HG02973 (cell line): ENCODE measurements at regions not wholly inside any gene's neighbourhood (a gene's known extent, or its start where the extent isn't known, plus 50 kb on each side); places are given as distances from the start of the nearest gene placed in this dataset.
"Not testable (repeated sequence)": the region's sequence is repeated elsewhere in the genome, so short reads cannot be mapped to it uniquely, and the experiment has no call there.

ENCODE experiments used
- ATAC-seq: cut with Tn5 transposase; IDR thresholded peaks from one replicate; pipeline ENCODE4 v1.9.1; 2021; ENCODE audit warnings: moderate library complexity; ENCODE audit not compliant: unreplicated experiment

DNA sequence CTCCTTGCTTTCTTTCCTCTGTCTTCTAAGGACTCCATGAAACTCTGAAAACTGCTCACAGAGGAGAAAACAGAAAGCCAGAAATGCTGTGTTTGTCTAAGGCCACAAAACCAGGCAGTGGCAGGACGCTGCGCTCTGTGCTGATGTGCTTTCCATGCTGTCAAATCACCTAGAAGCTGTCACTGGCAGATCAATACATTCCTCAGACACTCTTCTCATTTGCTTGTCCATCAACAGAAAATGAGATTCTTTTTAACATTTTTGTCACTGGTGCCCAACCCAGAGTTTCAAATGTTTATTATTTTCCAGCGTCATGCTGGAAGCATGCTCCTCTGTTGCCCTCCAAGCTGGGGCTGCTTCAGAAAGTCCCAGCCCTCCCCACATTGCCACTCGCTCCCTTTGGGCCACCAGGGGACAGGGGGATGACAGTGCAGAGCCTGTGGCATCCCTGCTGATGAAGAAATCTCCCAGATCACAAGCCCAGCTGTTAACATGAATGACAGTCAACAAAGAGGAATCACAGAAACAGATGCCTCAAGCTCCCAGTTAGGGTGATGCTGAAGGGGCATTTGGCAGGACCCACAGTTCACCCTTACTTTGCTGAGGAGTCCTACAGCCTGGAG lies 117.5 kb upstream of the MEIS1 start:
- no peak for ATAC-seq

DNA sequence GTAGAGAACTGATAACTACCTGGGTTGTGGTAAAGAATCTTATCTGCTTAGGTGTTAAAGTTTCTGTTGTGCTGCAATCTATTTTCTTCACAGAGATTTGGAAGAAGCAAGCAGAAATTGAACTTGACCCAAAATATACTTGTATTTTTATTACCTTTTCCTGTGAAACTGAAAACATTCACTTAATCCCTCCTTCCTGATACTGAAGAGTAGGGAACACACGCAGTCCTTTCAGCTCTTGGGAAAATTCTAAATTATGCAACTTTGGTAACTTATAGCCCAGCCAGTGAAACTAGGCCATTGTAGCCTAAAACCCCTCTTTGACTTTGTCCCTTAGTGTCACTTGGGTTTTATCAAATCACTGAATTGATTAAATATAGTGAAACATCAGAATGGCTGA lies 128.4 kb upstream of the MEIS1 start:
- ATAC-seq, result no peak

DNA sequence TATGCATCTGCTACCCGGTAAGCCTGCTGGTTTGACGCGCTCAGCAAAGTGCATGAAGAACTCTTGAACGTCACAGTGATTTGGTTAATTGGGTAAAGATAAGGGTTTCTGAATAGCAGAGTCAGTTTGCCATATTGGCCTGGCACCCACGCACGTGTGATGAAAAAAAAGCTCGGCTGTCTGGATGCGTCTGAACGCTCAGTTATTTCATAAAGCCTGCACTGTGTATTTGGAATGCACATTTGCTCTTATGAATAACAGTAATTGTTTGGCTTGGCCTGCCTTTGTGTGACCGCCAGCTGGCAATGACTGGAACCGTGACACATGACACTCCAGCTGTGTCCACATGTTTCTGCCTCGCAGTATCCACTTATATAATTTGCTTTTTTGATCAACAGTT lies 129.2 kb upstream of the MEIS1 start:
- no peak for ATAC-seq

DNA sequence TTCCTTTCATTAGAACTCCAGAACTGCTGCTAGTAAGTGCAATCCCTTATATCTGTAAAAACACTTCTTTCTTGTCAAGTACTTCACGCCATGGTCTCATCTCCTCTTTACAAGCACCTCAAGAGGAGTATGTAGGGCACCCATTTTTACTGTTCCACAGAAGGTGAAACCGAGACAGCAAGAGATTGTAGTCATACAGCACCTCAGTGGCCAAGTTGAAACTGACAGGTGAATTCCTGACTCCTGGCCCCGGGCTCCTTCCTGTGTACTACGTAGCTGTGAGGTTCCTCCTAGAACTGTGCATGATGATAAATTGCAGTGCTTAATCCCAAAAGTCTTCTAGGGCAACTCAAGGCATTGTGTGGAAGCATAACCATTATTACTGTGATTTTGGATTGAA lies 131.5 kb upstream of the MEIS1 start:
- ATAC-seq, result no peak

DNA sequence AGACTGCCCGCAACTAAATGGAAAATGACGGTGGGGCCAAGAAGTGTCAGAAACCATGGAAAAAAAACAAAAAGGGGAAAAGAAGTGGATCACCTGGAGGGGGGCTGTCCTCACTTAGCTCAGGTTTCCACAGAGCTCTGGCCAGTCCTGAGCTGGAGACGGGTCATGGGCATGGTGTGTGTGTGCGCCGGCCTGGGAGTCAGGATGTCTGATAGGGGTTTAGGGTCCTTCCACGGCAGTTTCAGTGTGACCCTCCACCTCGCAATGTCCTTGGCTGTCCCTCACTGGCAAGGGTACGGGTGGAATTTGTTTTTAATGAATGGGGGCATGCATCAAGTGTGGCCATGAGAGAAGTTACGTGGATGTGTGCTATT lies 133.2 kb upstream of the MEIS1 start:
- no peak for ATAC-seq

DNA sequence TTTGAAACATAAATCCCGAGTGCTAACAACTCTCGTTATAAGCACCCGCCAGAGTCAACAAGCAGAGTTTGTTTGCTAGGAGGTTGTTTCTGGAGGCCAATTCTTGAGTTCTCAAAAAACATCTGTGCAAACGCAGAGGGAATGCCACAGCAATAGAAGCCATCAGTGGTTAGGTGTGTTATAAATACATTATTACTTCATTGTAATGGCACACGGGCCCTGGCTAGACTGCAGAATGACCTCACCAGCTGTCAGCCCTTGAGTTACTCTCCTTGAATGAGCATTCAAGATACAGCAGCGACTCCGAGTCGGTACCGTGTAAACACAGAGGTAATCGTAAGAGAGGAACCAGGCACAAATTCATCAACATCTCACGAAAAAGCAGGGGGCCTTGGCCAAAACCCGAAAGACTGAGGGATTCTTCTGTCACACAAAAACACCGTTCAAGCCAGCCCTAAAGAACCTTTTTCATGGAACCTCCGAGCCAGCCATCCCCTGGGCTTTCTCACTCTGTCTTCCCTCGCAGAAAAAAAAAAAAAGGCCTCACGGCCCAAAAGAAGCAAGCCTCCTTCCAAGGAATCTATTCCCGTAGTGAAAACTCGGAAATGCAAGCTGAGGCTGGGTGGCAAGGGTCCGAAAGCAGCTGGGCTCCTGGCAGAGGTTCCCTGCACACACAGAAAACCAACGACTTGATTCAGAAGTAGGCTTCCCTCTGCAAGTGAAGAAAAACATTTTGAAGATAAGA lies 133.7 kb upstream of the MEIS1 start:
- no peak for ATAC-seq

DNA sequence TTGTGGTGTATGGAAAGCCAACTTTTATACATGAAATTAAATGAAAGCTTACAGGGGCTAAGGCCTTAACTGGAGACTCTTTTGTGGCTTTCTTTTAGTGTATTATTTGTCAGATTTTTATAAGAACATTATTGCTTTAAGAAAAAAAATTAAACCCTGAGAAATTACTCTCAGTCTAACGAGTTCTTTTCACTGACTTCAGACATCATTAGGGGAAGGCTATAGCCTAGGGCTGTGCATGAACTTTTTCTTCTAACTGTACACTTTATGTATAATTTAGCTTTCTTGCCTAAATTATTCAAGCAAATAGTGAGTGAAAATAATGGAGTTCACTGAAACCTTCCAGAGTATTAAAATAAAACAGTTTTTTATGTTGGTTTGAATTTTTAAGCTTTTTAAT lies 151.1 kb upstream of the MEIS1 start:
- no peak for ATAC-seq

DNA sequence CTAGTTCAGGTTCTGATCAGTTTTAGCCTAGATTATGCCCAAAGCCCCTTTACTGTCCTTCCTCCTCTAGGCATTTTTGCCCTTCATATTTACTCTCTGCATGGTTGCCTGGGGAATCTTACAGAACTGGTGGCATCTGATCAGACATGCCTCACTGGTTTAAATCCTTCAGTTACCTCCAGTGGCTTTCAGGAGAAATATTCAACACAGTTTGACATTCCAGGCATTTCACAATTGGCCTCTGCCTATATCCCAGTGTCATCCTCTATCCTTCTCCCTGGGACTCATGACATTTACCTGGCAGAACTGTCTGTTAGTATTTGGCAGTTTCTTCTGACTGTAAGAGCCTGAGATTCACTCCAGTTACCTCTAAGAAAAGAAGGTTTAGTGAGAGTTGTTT lies 152.9 kb upstream of the MEIS1 start:
- ATAC-seq, result no peak

DNA sequence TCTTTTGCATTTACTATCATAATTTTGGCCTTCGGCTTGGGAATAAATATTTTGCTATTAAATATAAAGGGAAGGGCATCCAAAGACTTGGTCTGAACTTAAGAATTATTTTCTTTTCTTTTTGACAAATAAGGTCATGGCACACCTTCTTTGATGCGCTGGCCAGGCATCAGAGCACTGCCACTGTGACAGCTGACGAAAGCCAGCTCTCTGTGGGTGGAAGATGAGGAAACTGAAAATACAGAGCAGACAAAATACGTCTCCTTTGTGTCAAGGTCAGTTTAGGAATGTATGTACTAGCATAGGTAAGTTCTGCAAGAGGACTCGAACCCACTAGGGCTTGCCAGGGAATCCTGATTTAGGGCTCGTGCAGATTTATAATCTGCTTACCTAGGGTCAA lies 155.9 kb upstream of the MEIS1 start:
- ATAC-seq, result no peak

DNA sequence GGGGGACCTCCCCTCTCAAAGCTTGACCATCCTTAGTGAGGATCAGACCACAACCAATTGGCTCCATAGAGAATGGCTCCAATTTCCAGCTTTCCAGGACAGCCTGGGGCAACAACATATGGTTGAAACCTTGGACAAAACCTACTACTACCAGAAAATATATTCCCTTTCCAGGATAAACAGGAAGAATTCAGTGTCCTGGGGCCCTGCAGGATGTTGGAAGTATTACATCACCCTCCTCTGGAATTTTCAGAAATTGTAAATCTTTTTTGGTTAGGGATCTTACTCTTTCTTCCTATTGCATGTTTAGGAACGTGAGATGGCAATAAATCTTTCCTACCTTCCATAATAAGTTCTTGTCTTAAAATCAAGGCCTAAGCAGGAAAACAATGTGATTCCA lies 158.9 kb upstream of the MEIS1 start:
- ATAC-seq, result no peak

DNA sequence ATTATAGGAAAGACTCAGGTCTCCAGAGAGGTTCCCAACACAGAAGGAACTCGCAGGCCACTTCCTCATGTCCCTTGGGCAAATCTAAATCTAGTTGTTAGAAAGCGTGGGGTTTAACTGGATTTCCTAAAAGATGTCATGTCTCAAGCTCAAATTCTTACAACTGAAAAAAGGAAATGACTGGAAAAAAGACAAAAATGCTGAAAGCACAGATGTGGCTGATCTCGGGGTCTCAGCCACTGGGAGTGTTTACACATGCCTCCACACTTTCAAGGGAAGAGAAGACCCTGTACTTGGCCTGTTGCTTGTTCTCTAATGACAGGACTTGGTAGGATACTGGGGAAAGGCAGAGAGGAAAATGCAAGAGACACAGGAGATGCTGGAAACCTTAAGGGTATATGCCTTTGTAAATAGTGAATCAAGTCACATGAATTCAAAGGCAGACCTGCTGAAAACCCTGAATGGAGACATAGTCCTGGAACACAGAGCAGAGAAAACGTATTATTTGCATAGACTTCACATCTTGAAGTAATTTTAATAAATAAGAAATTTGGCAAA lies 160.9 kb upstream of the MEIS1 start:
- no peak for ATAC-seq

DNA sequence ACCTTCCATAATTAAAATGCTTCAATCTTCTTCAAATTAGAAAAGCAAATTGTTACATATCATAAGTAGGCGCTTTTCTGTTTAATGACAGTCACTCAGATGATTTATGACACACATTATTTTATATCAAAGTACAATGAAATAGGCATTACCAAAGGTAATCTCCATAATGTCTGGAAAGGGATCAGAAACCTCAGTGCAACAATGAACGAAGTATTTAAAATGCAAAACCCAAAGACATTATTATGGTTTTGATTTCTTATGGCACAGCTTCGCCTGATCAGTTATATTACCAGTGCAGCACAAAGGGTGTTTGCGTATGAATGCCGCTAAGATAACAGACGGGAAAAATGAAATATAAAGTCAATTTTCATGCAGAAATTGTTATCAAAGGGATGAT lies 162.2 kb upstream of the MEIS1 start:
- no peak for ATAC-seq

DNA sequence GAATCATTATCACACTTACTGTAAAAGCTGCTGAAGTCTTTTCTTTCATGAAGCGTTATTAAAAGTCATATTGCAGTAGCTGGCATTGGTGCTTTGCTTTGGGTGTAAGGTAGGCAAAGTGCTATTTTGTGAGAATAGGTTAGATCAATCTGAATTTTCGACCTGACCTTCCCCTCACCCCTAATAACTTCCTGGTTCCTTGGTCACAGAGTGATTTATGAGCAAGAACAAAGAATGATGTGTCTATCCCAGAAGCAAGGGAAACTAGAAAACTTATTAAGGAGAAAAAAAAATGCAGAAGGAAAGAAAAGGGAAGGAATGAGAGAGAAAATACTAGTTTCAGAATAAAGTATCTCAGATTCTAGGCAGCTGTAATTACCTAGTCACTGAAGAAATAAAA lies 163.1 kb upstream of the MEIS1 start:
- ATAC-seq, result no peak

DNA sequence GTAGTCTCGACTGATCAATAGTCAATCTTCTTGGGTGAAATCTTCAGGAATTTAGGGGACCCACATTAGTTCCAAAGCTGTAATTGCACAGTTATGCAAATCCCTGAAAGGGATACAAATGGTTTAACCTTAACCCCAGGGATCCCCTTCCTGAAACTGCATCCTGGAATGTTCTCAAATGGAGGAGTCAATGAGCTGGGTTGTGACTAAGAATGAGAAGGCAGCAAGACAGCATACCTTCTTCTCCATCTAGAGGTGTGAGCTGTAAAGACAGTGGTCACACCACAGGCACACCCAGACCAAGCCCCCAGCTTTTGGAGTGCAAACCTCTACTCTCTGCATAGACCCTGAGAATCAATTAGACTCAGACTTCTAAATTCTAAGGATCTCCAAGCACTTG lies 164.7 kb upstream of the MEIS1 start:
- no peak for ATAC-seq

DNA sequence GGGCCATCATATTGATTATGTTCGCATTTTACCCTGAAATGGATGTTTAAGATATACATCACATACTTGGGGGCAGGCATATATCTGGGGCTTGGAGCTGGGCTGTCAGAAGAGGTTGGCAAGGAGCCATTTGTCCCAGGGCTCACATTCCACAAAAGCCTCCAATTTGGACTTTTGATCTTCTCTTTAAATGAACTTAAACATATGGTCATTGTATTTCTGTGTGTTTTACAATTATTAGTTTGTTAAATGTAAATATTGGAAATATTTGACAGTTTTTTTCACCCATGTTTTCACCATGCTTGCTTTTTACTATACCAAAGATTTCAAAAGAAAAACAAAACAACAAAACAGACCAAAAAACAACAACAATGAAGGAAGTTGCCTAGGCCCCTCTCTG lies 165.8 kb upstream of the MEIS1 start:
- ATAC-seq, result no peak

DNA sequence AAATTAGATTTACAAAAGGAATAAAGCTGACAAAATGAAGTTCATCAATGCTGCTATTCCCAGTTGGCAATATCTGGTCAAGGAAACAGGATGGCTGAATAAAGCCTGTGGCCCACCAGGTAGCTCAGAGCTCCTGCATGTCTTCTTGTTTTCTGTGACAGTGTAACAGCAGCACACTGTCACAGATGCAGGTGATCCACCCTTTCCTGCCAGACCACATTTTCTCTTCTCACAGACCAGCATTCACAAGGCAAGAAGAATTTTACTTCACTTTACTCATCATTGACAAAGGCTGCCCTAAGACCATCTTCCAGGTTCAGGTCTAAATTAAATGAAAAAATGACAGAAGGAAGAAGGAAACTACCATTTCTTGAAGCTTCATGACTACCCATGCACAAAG lies 166.2 kb upstream of the MEIS1 start:
- ATAC-seq, result no peak

DNA sequence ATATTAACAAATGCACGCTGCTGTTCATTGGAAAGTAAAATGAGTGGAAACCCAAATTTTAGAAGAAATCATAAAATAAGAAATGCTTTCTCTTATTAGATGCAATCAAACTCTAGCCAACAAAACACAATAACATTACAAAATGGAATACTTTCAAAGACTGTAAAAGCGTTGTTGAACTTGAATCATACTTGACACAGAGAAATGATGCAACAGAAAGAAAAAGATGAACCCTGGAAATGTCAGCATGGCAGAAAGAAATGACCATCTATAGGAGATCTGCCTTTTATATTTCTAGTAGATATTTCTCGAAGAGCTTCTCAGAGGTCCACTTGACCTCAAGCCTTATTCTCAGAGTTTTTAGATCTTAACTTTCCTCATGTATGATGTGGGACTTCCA lies 170.6 kb upstream of the MEIS1 start:
- ATAC-seq, result no peak

DNA sequence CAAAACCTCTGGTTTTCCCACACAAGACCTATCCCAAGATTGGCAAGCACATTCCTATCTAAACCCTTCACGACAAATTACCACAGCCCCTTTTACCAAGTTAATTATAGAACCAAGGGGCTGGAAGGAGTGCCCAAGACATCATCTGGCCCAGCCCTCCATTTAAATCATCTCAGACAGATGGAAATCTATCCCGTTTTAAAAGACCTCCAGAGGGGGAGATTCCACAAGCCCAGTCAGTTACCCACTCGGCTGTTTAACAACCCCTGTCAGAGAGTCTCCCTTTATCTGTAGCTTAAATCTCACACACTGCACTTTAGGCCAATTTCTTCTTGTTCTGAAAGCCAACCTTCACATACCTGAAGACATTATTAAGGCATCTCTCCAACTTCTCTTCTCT lies 179.1 kb upstream of the MEIS1 start:
- no peak for ATAC-seq

DNA sequence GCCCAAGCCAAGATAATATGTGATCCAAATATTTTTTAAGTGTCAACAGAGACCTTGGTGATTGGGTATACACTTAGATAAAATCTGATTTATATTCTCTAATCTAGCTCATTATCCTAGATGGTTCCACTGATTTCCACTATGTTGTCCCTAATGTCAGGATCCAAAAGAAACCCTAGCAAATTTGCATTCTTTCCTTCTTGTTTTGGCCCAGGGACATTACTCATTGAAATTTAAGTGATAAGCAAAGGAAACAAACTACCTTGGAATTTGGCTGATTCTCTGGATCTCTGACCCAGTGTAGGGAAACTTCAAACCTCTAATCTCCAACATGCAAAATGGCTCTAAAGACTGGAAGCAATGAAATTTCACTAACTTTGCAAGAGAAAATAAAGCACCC lies 179.8 kb upstream of the MEIS1 start:
- ATAC-seq, result no peak

DNA sequence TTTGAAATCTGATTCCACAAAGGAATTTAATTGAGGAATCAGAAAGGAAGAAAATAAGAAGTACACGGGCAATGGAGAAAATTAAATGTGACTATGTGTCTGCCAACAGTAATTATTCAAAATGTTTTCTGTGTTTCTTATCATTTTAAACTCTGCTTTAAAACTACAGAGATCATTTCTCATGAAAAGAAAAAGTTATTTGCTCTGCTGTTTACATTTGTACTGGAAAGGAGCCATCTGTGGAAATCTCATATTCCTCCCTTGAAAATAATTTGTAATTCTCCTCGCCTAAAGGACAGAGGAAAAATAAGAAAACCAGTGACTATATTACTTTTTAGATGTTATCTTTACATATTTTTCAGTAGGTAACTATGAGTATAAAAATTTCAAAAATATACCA lies 181.9 kb upstream of the MEIS1 start:
- no peak for ATAC-seq

DNA sequence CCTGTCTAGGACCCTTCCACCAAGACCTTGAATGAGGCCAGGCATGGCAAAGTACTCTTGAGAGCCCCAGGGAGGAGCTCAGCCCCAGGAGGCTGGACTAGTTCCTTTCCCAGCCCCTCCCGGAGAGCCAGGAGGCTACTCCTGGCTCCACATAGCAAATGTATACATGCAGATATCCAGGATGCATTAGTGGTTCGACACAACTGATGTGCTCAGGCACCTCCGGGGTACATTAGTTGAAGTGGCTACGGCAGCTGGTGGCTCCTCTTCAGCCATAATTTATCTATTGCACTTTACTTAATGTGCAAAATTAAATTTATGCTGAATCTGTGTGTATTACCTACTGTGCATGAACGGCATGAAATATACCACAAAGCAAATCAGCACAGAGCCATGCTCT lies 182.8 kb upstream of the MEIS1 start:
- ATAC-seq, result no peak

DNA sequence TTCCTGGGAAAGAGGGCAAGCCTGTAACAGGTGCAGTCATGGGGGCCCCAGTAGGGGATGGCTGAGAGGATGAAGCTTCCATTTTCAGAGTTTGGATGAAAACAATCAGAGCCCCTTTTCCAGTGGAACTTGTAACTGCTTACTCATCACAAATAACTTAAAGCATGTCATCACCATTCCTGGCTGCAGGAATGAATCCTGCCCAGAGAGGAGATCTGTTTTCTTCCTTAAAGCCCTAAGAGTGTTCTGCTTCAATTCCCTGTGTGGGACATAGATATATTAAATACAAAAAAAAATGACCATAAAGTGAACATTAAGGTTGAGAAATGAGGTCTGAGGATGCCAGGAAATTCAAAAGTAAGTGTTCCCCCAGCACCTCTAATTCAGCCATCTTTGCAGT lies 183.4 kb upstream of the MEIS1 start:
- no peak for ATAC-seq

DNA sequence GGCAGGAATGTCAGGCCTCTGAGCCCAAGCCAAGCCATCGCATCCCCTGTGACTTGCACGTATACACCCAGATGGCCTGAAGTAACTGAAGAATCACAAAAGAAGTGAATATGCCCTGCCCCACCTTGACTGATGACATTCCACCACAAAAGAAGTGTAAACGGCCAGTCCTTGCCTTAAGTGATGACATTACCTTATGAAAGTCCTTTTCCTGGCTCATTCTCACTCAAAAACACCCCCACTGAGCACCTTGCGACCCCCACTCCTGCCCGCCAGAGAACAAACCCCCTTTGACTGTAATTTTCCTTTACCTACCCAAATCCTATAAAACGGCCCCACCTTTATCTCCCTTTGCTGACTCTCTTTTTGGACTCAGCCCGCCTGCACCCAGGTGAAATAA lies 185.8 kb upstream of the MEIS1 start:
- ATAC-seq, result not testable (repeated sequence)
